Myocyte (in vitro differentiated cells): ENCODE measurements at regions not wholly inside any gene's neighbourhood (a gene's known extent, or its start where the extent isn't known, plus 50 kb on each side); places are given as distances from the start of the nearest gene placed in this dataset.
A peak's percentile ranks its signal among the peaks of the same experiment; 100 is the strongest.

Experiments used
- DNase-seq: peaks from one replicate; pipeline ENCODE4 v3.0.0-alpha.2; 2012; ENCODE audit warnings: low read depth

- DNase-seq = no peak
Measured at GRCh38 chr4:122203407-122203806, 51.3 kb downstream of the BLTP1 start.

- no peak for DNase-seq
Measured at GRCh38 chr4:122205687-122206086, 53.6 kb downstream of the BLTP1 start.

GRCh38 chr4:122212880-122213279 is 60.7 kb downstream of the BLTP1 start:
- no peak for DNase-seq

- DNase-seq = peak; percentile 25
Measured at GRCh38 chr4:122218762-122219161, 66.6 kb downstream of the BLTP1 start.

GRCh38 chr4:122219356-122219755 is 67.2 kb downstream of the BLTP1 start:
- no peak for DNase-seq

GRCh38 chr4:122221322-122221721 is 69.2 kb downstream of the BLTP1 start:
- no peak for DNase-seq

- peak; percentile 8 for DNase-seq
Measured at GRCh38 chr4:122224348-122224747, 72.2 kb downstream of the BLTP1 start.

- no peak for DNase-seq
Measured at GRCh38 chr4:122227202-122227601, 75.1 kb downstream of the BLTP1 start.

GRCh38 chr4:122229857-122230256 is 77.7 kb downstream of the BLTP1 start:
- no peak for DNase-seq

GRCh38 chr4:122232633-122233032 is 80.5 kb downstream of the BLTP1 start:
- no peak for DNase-seq

GRCh38 chr4:122234686-122235085 is 82.6 kb downstream of the BLTP1 start:
- no peak for DNase-seq

- DNase-seq = no peak
Measured at GRCh38 chr4:122243785-122244184, 91.7 kb downstream of the BLTP1 start.

GRCh38 chr4:122244764-122245163 is 92.6 kb downstream of the BLTP1 start:
- DNase-seq = no peak

GRCh38 chr4:122246551-122246950 is 94.4 kb downstream of the BLTP1 start:
- no peak for DNase-seq

- no peak for DNase-seq
Measured at GRCh38 chr4:122249357-122249756, 97.2 kb downstream of the BLTP1 start.

- DNase-seq = no peak
Measured at GRCh38 chr4:122252584-122252983, 100.5 kb downstream of the BLTP1 start.

- no peak for DNase-seq
Measured at GRCh38 chr4:122259849-122260248, 107.7 kb downstream of the BLTP1 start.

- no peak for DNase-seq
Measured at GRCh38 chr4:122276359-122276758, 102.5 kb upstream of the ADAD1 start.

- no peak for DNase-seq
Measured at GRCh38 chr4:122278976-122279375, 99.8 kb upstream of the ADAD1 start.

- no peak for DNase-seq
Measured at GRCh38 chr4:122279670-122280069, 99.1 kb upstream of the ADAD1 start.

GRCh38 chr4:122285285-122285684 is 93.5 kb upstream of the ADAD1 start:
- peak; percentile 55 for DNase-seq

GRCh38 chr4:122293374-122294365 is 85.1 kb upstream of the ADAD1 start:
- DNase-seq = peak; percentile 76

GRCh38 chr4:122297694-122298093 is 81.1 kb upstream of the ADAD1 start:
- no peak for DNase-seq
